ENCODE measurements at regions not wholly inside any gene's neighbourhood (a gene's known extent, or its start where the extent isn't known, plus 50 kb on each side); places are given as distances from the start of the nearest gene placed in this dataset.

DNA sequence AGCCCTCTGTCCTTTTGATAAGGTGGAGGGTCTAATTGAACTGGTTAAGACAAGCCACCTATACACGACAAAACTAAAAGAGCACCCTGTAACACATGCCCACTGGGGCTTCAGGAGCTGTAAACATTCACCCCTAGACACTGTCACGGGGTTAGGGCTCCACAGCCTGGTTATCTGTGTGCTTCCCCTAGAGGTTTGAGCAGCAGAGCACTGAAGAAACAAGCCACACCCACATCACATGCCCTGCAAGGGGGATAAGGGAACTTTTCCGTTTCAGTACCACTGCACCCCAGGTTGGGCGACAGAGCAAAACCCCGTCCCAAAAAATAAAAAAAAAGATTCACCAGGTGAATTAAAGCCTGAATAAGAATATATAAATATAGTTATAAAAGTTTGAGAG lies 913.7 kb upstream of the ACVR2A start:
- FAIRE-seq = no peak

DNA sequence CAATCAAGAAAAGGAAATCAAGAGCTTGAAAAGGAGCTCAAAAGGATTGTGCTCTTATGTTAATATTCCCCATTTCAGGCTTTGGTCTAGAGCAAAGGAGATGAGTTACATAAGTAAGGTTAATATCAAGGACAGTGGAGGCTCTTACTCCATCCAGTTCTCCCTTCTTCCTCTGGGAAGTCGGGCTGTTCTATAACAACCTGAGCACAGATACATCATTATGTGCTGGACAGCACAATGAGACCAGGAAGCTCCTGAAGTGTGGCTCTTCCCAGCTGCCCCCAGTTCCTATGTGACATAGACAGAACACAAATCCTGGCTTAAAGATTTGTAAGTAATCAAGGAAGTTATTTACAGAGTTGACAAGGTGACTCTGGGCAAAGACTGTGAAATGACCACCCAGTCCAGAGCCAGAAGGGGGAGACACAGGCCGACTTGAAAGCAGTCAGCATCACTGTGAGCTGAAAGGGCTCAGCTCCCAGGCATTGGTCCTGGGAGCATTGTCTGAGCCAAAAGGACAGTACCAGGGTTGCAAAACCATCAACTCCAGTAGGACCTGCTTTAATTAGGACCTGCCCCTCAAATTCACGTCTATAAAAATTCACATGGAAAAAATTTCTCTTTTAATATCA lies 917.6 kb upstream of the ACVR2A start:
- no peak for FAIRE-seq

DNA sequence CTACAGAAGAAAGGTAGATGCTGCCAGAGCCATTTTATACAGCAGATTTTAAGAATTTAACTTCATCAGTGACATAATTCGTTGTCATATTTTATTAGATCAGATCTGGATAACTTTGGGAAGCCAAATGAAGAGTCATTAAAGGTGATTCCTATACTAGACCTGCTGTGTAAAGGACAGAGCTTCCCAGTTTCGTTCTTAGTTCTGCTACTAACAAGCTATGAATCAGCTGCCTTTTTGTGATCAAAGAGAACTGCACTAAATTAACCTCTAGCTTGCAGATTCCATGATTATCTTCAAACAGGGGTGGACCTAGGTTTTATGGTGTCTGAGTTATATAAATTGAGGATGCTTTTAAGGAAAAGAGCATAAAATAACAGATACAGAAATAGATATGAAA lies 926.5 kb upstream of the ACVR2A start:
- FAIRE-seq = no peak

DNA sequence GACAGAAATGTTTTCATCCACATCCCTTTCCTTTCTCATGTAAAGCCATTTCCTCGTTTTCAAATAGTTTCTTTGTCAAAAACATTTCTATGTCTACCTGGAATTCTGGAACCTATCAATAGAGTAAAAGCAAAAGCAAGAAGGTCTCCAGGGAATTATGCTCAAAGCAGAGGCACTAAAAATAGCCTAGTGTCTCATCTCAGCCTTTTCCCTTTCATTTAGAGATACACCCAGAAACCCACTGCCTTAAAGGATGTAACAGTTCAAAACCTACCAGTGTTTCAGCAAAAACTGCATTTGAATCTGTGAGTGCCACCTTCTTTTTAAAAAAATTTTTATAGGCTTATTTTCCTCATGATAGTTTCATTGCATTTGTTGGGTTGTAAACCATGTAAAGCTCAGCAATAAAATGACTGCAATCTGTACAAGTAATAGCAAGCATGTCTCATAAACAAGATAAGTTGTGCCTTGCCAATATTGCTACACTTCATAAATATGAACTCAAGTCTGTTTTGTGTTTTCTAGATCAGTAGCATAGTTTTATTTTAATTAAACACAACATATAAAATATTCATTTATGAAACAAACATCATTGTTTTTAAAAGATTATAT lies 927.3 kb upstream of the ACVR2A start:
- FAIRE-seq = no peak

DNA sequence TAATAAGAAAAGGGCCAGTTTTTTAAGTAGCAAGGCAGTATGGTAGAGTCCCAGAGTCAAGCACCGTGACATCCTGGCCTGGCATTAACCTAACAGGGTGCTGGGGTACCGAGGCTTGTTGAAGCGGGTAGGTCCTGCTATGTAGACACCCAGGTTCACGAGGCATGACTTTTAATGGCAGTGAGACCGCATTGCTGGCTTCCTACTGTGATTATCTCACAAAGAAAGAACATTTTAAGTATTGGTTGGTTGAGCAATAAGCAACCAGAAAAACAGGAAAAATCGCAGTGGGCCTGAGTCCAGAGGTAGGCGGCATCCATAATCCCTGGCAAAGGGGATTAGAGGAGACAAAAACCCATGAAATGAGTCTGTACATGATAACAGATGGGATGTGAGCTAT lies 927.9 kb upstream of the ACVR2A start:
- no peak for FAIRE-seq

DNA sequence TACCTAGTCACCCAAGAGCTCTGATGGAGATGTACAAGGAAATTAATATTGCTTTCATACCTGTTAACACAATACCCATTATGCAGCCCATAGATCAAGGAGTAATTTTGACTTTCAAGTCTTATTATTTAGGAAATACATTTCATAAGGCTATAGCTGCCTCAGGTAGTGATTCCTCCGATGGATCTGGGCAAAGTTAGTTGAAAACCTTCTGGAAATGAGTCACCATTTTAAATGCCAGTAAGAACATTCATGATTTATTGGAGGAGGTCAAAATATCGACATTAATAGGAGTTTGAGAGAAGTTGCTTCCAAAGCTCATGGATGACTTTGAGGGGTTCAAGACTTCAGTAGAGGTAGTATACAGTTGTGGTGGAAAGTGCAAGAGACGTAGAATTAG lies 931.4 kb upstream of the ACVR2A start:
- FAIRE-seq = no peak

DNA sequence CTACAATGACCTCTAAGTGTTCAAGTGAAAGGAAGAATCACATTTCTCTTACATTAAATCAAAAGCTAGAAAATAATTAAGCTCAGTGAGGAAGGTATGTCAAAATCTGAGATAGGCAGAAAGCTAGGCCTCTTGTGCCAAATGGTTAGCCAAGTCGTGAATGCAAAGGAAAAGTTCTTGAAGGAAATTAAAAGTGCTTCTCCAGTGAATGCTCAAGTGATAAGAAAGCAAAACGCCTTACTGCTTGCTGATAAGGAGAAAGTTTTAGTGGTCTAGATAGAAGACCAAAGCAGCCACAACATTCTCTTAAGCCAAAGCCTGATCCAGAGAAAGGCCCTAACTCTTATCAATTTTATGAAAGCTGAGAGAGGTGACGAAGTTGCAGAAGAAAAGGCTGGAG lies 932.3 kb upstream of the ACVR2A start:
- FAIRE-seq = no peak

DNA sequence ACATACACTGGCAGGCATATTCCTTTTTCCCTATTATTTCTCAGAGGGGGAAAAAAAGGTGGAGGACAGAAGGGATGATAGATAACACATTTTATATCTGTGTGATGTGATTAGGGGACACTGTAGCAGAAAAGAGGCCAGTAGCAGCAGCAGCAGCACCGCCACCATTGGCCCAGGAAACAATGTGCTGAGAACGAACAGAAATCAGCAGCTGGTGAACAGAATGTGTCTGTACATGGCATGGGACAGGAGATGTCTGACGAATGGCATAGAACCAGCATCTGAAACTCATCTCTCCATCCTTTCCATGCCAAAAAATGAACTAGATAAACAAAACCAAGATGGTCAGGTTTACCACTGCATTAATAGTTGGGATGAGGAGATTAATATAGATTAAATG lies 936.1 kb upstream of the ACVR2A start:
- no peak for FAIRE-seq

DNA sequence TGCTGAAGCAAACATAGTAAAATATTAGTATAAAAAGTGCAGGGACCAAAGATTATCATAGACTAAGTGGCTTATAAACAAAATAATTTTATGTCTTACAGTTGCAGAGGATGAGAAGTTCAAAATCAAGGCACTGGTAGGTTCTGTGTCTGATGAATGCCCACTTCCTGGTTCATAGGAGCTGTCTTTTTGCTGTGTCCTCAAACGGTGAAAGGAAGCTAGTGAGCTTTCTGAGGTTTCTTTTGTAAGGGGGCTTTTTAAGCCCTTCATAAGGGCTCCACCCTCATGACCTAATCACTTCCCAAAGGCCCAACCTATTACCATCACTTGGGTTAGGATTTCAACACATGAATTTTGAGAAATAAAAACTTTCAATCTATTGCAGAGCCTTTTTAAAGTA lies 946.7 kb upstream of the ACVR2A start:
- FAIRE-seq = no peak

DNA sequence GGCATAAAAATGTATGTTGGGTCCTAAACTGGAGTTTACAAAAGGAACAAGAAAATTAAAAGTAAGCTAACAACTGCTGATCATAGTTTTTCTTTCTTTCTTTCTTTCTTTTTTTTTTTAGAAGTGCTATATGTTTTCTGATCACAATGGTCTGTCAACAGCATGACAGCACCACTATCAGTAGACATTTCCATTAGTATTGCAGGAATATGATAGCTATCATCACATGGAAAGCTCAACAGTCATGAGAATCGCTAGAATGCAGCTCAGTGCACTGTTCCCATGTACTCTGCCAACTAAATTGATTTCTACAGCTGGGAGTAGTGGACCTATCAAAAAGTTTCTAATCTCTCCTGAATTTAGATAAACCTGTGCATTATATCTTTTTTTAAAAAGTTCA lies 950.3 kb upstream of the ACVR2A start:
- FAIRE-seq = no peak

DNA sequence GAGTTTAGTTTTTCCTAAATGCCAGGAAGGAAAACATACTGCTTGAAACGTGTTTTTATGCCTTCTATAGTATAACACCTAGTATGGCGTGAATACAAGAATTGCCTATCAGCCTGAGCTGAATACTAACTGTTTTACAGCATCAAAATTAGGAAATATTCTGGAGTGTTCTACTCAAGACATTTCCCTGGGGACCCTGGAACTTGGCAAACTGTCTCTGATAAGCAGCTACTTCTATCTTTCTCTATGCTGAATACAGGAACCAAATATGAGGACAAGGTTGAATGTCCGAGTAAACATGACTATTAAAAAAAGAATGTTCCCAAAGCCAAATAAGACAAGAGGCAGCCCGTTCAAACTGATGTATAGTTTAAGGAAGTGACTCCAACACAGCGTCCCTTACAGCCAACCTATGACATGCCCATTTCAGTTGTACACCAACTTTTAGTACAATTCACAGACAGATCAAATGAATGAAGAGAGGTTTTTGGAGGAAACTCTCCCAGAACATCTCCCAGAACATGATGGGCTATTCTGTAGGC lies 951.3 kb upstream of the ACVR2A start:
- FAIRE-seq = no peak

DNA sequence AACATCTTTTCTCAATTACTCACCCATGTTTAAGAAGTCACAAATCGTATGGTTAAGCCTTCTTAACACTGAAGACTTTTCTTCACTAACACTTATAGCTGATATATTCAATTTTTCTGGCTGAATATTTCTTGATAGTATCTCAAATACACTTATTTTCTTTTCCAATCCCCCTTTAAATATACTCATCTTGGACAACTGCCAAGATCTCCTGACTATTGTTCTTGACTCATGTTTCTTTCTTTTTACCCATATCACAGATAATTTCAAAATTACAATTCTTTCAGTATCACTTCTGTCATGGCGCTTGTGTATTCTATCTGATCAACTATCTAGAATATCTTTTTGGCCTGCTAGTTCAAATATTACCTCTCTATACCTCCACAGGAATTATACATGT lies 954.3 kb upstream of the ACVR2A start:
- FAIRE-seq = no peak

DNA sequence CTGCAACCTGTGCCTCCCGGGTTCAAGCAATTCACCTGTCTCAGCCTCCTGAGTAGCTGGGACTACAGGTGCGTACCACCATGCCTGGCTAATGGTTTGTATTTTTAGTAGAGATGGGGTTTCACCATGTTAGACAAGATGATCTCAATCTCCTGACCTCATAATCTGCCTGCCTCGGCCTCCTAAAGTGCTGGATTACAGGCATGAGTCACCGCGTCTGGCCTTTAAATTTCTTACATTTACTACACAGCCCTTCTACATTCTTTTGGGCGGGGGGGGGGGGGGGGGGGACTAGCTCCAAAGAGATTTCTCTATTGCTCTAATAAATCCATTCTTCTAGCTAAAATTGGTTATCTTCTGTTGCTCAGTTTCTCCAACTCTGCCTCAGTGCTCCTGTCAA lies 964.9 kb upstream of the ACVR2A start:
- FAIRE-seq = no peak

DNA sequence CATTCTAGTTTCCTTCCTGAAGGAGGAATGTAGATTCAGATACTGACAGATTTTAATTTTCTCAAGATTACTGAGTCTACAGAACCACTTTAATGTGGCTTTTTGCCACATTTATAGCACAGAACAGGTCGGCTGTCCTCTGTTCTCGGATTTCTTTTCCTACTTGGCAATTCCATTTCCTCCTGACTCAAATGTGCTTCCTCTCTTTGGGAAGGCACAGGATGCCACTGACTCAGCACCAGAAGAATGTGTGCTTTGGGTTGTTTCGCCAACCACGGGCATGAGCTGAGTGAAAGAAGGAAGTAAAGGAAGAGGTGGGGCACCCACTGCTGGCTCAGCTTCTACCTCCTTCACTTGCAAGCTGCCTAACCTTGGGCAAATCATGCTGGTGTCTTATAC lies 970.6 kb upstream of the ACVR2A start:
- FAIRE-seq = no peak

DNA sequence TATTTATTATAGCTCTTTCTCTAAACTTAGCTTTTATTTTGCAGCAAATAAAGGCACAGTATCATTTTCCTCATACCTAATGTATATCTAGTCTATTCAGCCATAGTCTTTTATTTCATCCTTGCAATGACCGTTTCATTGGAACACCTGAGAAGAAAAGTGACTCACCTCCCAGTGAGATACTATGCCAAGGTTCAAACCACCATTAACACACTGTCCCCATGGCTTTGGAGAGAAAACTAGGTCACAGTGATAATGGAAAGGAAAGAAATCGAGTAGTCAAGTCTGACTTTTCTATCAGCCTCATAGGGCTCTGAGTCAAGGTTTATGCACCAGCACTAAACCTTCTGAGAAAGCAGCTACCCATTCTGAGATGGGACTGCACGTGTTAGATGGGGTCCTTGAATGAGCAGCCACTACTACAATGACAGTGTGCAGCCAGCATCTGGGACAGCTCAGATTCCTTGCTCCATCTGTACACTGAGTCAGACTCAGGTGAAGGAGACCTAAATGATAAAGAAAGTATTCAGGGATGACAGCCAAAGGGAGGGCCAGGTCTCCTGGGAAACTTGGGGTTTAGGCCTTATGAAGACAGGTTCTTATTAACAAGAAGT lies 971.1 kb upstream of the ACVR2A start:
- no peak for FAIRE-seq

DNA sequence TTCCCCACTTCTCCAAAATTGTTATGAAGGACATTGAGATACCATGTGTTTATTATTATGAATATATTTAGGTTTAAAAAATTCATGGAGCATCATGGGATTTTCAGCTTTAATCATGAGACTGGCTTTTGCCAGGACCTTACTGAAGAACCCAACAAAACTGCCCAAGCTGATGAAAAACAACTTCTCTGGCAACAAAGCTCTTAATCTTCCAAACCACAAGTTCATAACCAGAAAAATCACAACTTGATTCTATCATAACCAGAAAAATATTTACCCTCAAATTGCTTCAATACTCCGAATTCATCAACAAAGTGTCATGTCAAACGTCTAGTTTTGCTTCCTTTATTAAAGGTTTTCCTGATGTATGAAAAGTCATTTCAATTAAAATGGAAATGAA lies 971.8 kb upstream of the ACVR2A start:
- FAIRE-seq = no peak

DNA sequence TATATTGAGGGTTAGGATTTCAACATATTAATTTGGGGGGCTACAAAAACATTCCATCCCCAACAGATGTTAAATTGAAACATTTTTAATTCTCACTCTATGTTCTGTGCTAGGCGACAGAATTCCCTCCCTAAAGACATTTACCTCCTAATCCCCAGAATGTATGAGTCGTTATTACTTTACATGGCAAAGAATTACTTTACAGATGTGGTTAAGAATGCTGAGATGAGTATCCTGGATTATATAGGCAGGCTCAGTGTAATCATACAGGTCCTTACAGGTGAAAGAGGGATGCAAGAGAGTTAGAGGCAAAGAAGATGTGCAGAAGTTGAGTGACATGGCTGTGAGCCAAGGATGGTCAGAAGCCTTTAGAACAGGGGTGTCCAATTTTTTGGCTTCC lies 974.1 kb upstream of the ACVR2A start:
- FAIRE-seq = no peak

DNA sequence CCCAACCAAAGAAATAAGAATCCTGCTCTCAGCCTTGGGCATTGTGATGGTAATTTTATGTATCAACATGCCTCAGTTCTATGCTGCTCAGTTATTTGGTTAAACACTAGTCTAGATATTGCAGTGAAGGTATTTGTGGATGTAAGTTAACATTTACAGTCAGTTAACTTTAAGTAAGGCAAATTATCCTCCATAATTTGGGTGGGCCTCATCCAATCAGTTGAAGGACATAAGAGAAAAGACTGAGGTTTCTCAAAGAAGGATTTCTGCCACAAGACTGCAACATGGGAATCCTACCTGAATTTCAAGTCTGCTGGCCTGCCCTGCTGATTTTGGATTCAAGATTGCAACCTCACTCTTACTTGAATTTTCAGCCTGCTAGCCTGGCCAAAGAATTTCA lies 975.5 kb upstream of the ACVR2A start:
- FAIRE-seq = no peak

DNA sequence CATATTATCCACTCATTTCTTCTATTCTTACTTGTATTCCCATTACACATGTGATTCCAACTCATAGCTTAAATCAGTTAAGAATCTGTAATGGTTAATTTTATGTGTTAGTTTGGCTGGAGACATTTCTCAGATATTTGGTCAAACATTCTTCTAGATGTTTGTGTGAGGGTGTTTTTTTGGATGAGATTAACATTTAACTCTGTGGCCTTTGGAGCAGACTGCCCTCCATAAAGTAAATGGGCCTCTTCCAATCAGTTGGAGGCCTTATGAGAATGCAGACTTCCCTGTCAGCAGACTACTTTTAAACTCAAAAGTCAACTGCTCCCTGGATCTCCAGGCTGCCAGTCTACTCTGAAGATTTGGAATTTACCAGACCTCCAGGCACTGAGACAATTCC lies 976.8 kb upstream of the ACVR2A start:
- no peak for FAIRE-seq

DNA sequence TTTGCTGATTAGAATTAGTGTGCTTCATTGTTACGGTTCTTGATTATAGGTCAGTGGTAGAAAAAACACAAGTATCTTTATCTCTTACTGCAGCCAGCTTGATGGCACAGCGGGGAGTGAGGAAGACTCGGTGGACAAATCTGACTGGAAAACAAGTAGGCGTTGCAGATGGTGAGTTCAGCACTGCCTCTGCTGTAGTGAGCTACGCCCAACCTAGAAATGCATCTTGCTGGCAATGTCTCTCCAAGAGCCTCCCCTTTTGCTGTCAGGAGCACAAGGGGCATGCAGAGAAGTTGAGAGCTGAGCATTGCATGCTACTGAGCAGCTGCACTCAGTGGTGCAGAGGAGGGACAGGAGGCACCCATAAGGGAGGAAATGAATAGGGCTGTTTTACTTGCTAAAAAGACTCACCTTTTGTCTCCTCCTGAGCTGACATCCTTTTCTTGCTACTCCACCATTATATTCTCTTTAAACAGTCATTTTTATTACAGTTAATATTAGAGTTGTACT lies 977.3 kb upstream of the ACVR2A start:
- FAIRE-seq = no peak

DNA sequence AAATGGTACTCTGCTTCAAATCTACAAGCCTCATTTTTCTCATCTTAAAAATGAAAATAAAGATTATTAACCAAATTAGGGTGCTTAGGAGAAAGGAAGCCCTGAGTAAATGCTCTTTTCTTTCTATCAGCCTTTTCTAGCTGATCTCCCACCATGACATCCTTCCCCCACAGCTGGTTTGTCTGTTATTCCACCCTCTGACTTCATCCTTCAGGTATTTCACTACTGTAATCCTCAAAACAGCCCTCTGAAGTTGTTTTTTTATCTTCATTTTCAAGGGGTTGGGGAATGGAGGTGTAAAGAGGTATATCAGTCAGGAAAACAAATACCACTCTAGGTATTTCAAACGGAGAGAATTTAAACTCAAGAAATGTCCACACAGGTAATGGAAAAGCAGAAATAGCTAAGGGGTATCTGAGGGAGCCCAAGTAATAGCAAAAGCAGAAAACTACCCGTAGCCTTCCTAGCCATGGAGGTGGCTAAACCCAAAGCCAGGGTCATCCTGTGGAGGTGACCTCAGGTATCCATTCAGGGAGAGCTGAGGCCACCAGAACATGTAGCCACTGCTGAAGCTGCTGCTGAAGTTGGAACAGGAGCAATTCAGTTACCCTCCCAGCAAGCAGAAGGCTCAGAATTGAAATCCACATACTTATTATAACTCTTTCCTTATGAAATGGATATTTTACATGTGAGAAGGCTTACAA lies 990.9 kb upstream of the ACVR2A start:
- FAIRE-seq = no peak

DNA sequence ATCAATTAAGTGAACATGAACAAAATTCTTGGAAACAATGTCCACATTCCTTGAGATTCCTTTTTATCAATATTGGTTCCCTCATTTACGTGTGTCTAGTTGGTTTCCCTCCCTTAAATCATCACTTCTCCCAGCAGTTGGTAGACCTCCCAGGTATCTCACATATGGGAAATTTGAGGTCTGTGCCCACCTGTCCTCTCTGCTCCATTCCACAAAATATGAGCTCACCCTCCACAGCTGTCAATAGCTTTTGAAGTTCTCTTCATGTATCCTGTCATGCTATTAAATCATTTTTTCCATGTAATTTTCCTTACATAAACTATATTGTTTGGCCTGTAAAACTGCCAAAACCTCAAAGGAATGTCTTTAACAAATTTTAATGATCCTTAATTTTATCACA lies 992.2 kb upstream of the ACVR2A start:
- no peak for FAIRE-seq

DNA sequence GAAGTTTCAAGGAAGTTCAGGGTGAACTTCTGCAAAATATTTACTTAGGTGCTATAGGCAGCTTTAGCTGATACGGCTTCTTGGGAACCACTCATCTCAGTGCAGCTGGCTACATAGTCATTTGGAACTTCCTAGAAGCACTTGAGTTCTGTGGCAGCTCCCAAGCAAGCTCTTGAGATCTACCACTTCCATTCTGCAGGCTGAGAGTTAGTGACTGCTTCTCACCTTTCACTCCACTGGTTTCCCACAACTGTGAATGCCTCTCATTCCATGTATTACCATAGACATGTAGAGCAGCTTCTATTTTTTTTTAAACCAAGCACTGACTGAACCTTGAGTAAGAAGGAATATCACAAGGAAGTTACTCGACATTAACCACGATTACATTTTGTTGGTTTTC lies 994.1 kb upstream of the ACVR2A start:
- FAIRE-seq = no peak

DNA sequence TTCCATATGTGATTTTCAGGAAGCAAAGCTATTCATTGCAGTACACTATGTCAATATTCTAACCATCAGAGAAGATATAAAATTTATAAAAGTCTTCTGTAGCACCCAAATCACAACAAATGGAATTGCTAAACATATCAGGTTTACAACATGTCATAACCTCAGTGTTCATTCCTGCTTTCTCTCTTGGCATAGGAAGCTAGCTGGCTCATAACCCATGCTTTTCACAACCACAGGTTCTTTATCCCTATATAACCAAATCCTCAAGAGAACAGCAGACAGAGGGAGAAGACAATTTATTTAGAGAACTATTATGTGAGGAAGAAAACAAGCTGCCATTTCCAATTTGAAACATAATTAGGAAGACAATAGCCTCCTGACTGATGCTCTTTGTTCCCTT lies 997.0 kb upstream of the ACVR2A start:
- FAIRE-seq = no peak

Data from G401.6 (cell line).